HepG2 (cell line): ENCODE measurements at regions not wholly inside any gene's neighbourhood (a gene's known extent, or its start where the extent isn't known, plus 50 kb on each side); places are given as distances from the start of the nearest gene placed in this dataset.

ENCODE experiments used
- ATAC-seq: fragments of 200-7000 bp; cut with Tn5 transposase; 3 replicates; pipeline ENCODE4 v1.9.1; 2020; ENCODE audit warnings: mild to moderate bottlenecking, moderate library complexity
- BruUV-seq: library from RNA; stranded (reverse); fragments of 400-500 nt; replicated peaks from 2 replicates; lab custom pipeline; 2021; lab: Mats Ljungman, UMichigan
- CTCF ChIA-PET: fragments of 300-600 bp; formaldehyde crosslinking; extraction: SDS; loops from one replicate; lab custom pipeline; 2021; ENCODE audit warnings: low total read pairs, inconsistent platforms, low intra/inter-chr PET ratio; lab: Yijun Ruan, JAX
- POLR2A ChIA-PET: fragments of 350-600 bp; sonication (Branson Sonifier 250); formaldehyde crosslinking; loops from one replicate; lab custom pipeline; 2020; ENCODE audit warnings: antibody characterized with exemption, inconsistent platforms; lab: Yijun Ruan, JAX
- DNase-seq: peaks from one replicate; pipeline ENCODE4 v3.0.0-alpha.2; 2015; ENCODE audit warnings: low spot score
- FAIRE-seq: peaks from 3 replicates; lab custom pipeline; 2011; peaks lifted over from hg19 to GRCh38; lab: Jason Lieb, UNC
- H2AFZ ChIP-seq: one replicate; pipeline ENCODE4 v1.6.1; 2011; ENCODE audit warnings: low read length, inconsistent platforms
- H3K27ac ChIP-seq: fragments of 300-600 bp; 3 replicates; pipeline ENCODE4 v1.8.0; 2011; ENCODE audit warnings: mixed run types, mild to moderate bottlenecking, mixed read lengths, low read length, inconsistent platforms; ENCODE audit not compliant: insufficient read depth; ENCODE audit errors: extremely low read length
- H3K27me3 ChIP-seq, 2 experiments: fragments of 200-600 bp in 1 of 2; 2 replicates in 1 of 2; 3 replicates in 1 of 2; pipeline versions ENCODE4 v1.6.0 to v1.8.0; 2011; ENCODE audit warnings: low read length in 2 of 2, mild to moderate bottlenecking in 2 of 2, moderate library complexity in 2 of 2, inconsistent platforms in 1 of 2; ENCODE audit not compliant: insufficient read depth in 2 of 2, control insufficient read depth in 1 of 2
- H3K36me3 ChIP-seq, 2 experiments: fragments of 200-600 bp in 1 of 2; replicated peaks in 1 of 2; 2 replicates in 1 of 2; 3 replicates in 1 of 2; pipeline versions ENCODE4 v1.5.1 to v1.8.0; 2011; ENCODE audit warnings: low read length in 2 of 2, inconsistent platforms in 1 of 2; ENCODE audit not compliant: insufficient read depth in 2 of 2, control insufficient read depth in 1 of 2
- H3K4me1 ChIP-seq: 2 replicates; pipeline ENCODE4 v1.5.1; 2012; ENCODE audit warnings: low read length, inconsistent platforms; ENCODE audit not compliant: insufficient read depth
- H3K4me2 ChIP-seq: 2 replicates; pipeline ENCODE4 v1.6.0; 2011; ENCODE audit warnings: low read depth, low read length, inconsistent platforms
- H3K4me3 ChIP-seq, 3 experiments: fragments of 200-600 bp in 1 of 3; sonication (generic), shearing (Covaris generic) in 1 of 3; replicated peaks in 1 of 3; 2 replicates each; pipeline ENCODE4 v1.5.1; 2011 to 2016; ENCODE audit warnings: low read length in 3 of 3, inconsistent platforms in 2 of 3, low read depth in 2 of 3, mild to moderate bottlenecking in 2 of 3, control low read depth in 1 of 3, mixed read lengths in 1 of 3; ENCODE audit not compliant: insufficient read depth in 1 of 3
- H3K79me2 ChIP-seq: one replicate; pipeline ENCODE4 v1.6.1; 2011; ENCODE audit warnings: low read length, inconsistent platforms; ENCODE audit not compliant: insufficient read depth
- H3K9ac ChIP-seq: 2 replicates; pipeline ENCODE4 v1.6.0; 2011; ENCODE audit warnings: mild to moderate bottlenecking, low read depth, low read length, inconsistent platforms; ENCODE audit not compliant: insufficient read depth
- H3K9me3 ChIP-seq: 2 replicates; pipeline ENCODE4 v1.5.1; 2012; ENCODE audit warnings: mild to moderate bottlenecking, low read length
- H4K20me1 ChIP-seq: 2 replicates; pipeline ENCODE4 v1.6.0; 2011; ENCODE audit warnings: inconsistent platforms, mild to moderate bottlenecking, low read length, moderate library complexity; ENCODE audit not compliant: insufficient read depth
- ASH2L ChIP-seq: fragments of 300-600, 200-600 bp; sonication (generic); IDR thresholded peaks from 2 replicates; pipeline ENCODE4 v1.7.0; 2017; ENCODE audit warnings: low read depth, mild to moderate bottlenecking, moderate library complexity, mixed read lengths, low read length; ENCODE audit not compliant: insufficient read length
- HMG20A ChIP-seq: IDR thresholded peaks from 2 replicates; pipeline ENCODE4 v1.6.1; 2016; ENCODE audit warnings: borderline replicate concordance
- KLF6 ChIP-seq: IDR thresholded peaks from 2 replicates; pipeline ENCODE4 v1.8.0; 2016; ENCODE audit warnings: missing biosample characterization, missing genetic modification reagents
- MAFG ChIP-seq: sonication (generic); formaldehyde crosslinking; IDR thresholded peaks from 2 replicates; pipeline ENCODE4 v1.5.1; 2020; ENCODE audit warnings: mild to moderate bottlenecking, missing genetic modification reagents
- MLLT10 ChIP-seq: sonication (generic); formaldehyde crosslinking; IDR thresholded peaks from 2 replicates; pipeline ENCODE4 v1.4.0; 2020; ENCODE audit warnings: missing genetic modification reagents
- ZFAT ChIP-seq: sonication (generic); formaldehyde crosslinking; conservative IDR thresholded peaks from 2 replicates; pipeline ENCODE4 v1.8.1; 2023; ENCODE audit warnings: missing genetic modification reagents, inconsistent platforms
- in situ Hi-C: cut with HindIII; loops from 2 replicates; pipeline ENCODE4 v1.10.0; 2017; ENCODE audit warnings: low pct_unique_long_range_greater_than_20kb; ENCODE audit not compliant: extremely low pct_ligation_motif_present
- intact Hi-C: fragments of 100-400 bp; cut with micrococcal nuclease; formaldehyde crosslinking; loops from one replicate; pipeline ENCODE4 v1.10.0; 2022; ENCODE audit not compliant: unreplicated experiment
- TF ChIP-seq, protein P1 (sequence below): sonication (generic); formaldehyde crosslinking; IDR thresholded peaks from 2 replicates; pipeline ENCODE4 v1.4.0; 2020; ENCODE audit warnings: mild to moderate bottlenecking, missing genetic modification reagents
- TF ChIP-seq, protein P2 (sequence below), 2 experiments: sonication (generic) in 1 of 2; formaldehyde crosslinking in 1 of 2; IDR thresholded peaks; 2 replicates each; pipeline versions ENCODE4 v1.4.0 to v1.6.1; 2018 to 2020; ENCODE audit warnings: missing genetic modification reagents in 2 of 2, borderline replicate concordance in 1 of 2, low read depth in 1 of 2, mild to moderate bottlenecking in 1 of 2, missing biosample characterization in 1 of 2

DNA sequence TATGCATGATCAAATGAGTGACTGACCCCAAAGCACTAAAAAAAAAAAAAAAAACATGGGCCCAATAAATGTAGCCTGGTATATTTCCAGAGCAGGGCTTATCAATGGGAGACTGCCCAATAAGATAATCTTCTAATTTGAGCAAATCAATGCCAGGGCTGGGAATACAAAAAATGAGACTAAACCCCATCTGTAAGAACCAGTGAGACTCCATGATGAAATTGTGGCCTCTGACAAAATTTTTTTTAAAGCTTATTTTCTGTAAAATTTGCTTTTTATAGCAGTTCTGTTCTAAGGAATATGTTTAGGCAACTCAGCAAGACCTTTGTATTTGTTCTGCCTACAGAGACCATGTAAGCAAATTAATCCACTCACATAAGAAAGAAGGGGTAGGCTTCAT, 186.8 kb upstream of the CCDC150 start:
- no peak overlapping the region for H3K27ac ChIP-seq
- H3K36me3 ChIP-seq: no peaks in the 10 kb centered on the region
- TF ChIP-seq HMG20A (CRISPR knock-in tag) (no peak), ASH2L (no peak), ZFAT (CRISPR knock-in tag) (no peak), MAFG (CRISPR knock-in tag) (no peak), KLF6 (no peak), MLLT10 (CRISPR knock-in tag) (no peak)
- TF ChIP-seq, protein P1, sequence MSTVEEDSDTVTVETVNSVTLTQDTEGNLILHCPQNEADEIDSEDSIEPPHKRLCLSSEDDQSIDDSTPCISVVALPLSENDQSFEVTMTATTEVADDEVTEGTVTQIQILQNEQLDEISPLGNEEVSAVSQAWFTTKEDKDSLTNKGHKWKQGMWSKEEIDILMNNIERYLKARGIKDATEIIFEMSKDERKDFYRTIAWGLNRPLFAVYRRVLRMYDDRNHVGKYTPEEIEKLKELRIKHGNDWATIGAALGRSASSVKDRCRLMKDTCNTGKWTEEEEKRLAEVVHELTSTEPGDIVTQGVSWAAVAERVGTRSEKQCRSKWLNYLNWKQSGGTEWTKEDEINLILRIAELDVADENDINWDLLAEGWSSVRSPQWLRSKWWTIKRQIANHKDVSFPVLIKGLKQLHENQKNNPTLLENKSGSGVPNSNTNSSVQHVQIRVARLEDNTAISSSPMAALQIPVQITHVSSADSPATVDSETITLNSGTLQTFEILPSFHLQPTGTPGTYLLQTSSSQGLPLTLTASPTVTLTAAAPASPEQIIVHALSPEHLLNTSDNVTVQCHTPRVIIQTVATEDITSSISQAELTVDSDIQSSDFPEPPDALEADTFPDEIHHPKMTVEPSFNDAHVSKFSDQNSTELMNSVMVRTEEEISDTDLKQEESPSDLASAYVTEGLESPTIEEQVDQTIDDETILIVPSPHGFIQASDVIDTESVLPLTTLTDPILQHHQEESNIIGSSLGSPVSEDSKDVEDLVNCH: no peak
- TF ChIP-seq, protein P2, sequence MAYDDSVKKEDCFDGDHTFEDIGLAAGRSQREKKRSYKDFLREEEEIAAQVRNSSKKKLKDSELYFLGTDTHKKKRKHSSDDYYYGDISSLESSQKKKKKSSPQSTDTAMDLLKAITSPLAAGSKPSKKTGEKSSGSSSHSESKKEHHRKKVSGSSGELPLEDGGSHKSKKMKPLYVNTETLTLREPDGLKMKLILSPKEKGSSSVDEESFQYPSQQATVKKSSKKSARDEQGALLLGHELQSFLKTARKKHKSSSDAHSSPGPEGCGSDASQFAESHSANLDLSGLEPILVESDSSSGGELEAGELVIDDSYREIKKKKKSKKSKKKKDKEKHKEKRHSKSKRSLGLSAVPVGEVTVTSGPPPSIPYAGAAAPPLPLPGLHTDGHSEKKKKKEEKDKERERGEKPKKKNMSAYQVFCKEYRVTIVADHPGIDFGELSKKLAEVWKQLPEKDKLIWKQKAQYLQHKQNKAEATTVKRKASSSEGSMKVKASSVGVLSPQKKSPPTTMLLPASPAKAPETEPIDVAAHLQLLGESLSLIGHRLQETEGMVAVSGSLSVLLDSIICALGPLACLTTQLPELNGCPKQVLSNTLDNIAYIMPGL (CRISPR knock-in tag; IDR thresholded peaks at IDR 0.05; ENCODE audit: borderline replicate concordance in 1 of 2, low read depth in 1 of 2): no peak
- H2AFZ ChIP-seq: no peak overlapping the region
- no peaks in the 10 kb centered on the region for H3K27me3 ChIP-seq
- H3K4me1 ChIP-seq: no peaks in the 10 kb centered on the region
- H4K20me1 ChIP-seq: no peaks in the 10 kb centered on the region
- H3K4me2 ChIP-seq: no peak overlapping the region
- ATAC-seq (no peak), FAIRE-seq (no peak), DNase-seq (no peak)
- no peaks in the 10 kb centered on the region for H3K9me3 ChIP-seq
- ChIA-PET CTCF (interaction anchor here (1.0 to 2.4 kb wide), 2 partner anchors 155 to 321 kb away, joined by 4 to 8 read pairs; no protein-coding TSS in a partner anchor), POLR2A (no interaction called here)
- no peaks in the 10 kb centered on the region for H3K79me2 ChIP-seq
- in situ Hi-C loops: loop anchor here (10.0 kb wide), 2 partner anchors 158 to 318 kb away; no protein-coding TSS in a partner anchor
- intact Hi-C loops: loop anchor here (1.0 kb wide), 2 partner anchors 154 to 321 kb away; no protein-coding TSS in a partner anchor
- no peak overlapping the region for H3K4me3 ChIP-seq
- BruUV-seq: no TSS peak
- H3K9ac ChIP-seq: no peak overlapping the region
